ENCODE measurements at regions not wholly inside any gene's neighbourhood (a gene's known extent, or its start where the extent isn't known, plus 50 kb on each side); places are given as distances from the start of the nearest gene placed in this dataset.
"Not testable (repeated sequence)": the region's sequence is repeated elsewhere in the genome, so short reads cannot be mapped to it uniquely, and the experiment has no call there.

- intact Hi-C loops (cut with DNase I), result no loop called here
- 82 to 93% (median 87%) methylated on average over 5 of the region's 5 CpGs for WGBS, 4 donors
- ATAC-seq, result no peak
Measured at GRCh38 chr5:124889850-124890249, 143.4 kb upstream of the ZNF608 start.

GRCh38 chr5:124890442-124890841 lies 144.0 kb upstream of the ZNF608 start:
- H3K27ac ChIP-seq; intact Hi-C loops (cut with DNase I); H3K27me3 ChIP-seq; DNase-seq; H3K9me3 ChIP-seq; H3K36me3 ChIP-seq; ATAC-seq; H3K4me1 ChIP-seq; H3K4me3 ChIP-seq: not testable (repeated sequence)
- 87 to 100% (median 99%) methylated on average over 4 of the region's 4 CpGs for WGBS, 4 donors

More at GRCh38 chr5:124889850-124890249, 143.4 kb upstream of the ZNF608 start:
- Histone ChIP-seq H3K9me3 (peaks cover 0 to 5% (median 0%) of the 10 kb centered on the region in 12 donors), H3K27me3 (no peaks in the 10 kb centered on the region), H3K27ac (no peak overlapping the region), H3K4me3 (no peak overlapping the region), H3K36me3 (no peaks in the 10 kb centered on the region), H3K4me1 (peaks cover 0 to 8% (median 0%) of the 10 kb centered on the region in 12 donors)
- no peak for DNase-seq
- no peak for TF ChIP-seq CTCF (IDR thresholded peaks at IDR 0.05)
- no peak for TF ChIP-seq POLR2A (IDR thresholded peaks at IDR 0.05)

DNA sequence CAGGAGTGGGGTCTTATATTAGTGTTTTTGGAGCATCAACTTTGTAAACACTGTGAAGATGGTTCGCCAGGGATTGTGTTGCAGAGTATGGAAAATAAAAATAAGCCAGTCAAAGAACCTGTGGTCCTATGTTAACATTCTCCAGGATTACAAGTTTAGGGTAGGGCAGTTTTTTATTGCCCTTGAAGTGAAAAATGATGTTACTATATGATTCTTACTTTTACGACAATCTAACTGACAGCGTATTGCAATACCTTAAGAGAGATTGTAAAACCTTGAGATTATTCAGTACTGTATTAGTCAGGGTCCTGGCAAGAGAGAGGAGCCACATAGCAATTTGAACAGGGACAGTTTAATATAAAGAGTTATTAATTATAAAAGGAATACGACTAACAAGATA lies 144.7 kb upstream of the ZNF608 start:
- H3K27me3 ChIP-seq, result no peaks in the 10 kb centered on the region
- H3K4me1 ChIP-seq, result peaks cover 0 to 8% (median 0%) of the 10 kb centered on the region in 12 donors
- WGBS, 4 donors, result 96 to 98% (median 97%) methylated on average over 4 of the region's 4 CpGs
- no peaks in the 10 kb centered on the region for H3K36me3 ChIP-seq
- ATAC-seq, result no peak
- no peak overlapping the region for H3K27ac ChIP-seq
- intact Hi-C loops (cut with DNase I), result no loop called here
- H3K9me3 ChIP-seq, result peaks cover 0 to 2% (median 0%) of the 10 kb centered on the region in 12 donors
- H3K4me3 ChIP-seq, result no peak overlapping the region
- TF ChIP-seq CTCF (IDR thresholded peaks at IDR 0.05), result no peak
- no peak for TF ChIP-seq POLR2A (IDR thresholded peaks at IDR 0.05)
- DNase-seq, result no peak

GRCh38 chr5:124892185-124892848 lies 145.9 kb upstream of the ZNF608 start:
- no peak overlapping the region for H3K27ac ChIP-seq
- DNase-seq, result peak in 1 of 5 donors; percentile 48

More at GRCh38 chr5:124892185-124892848, 145.9 kb upstream of the ZNF608 start:
- H3K36me3 ChIP-seq, result no peaks in the 10 kb centered on the region
- 94 to 99% (median 98%) methylated on average over 26 to 48 of the region's 48 CpGs for WGBS, 4 donors
- peak in 1 of 4 donors; percentile 13 for ATAC-seq
- H3K4me3 ChIP-seq, result no peak overlapping the region
- H3K9me3 ChIP-seq, result peaks cover 0 to 2% (median 0%) of the 10 kb centered on the region in 12 donors
- no peak for TF ChIP-seq CTCF (IDR thresholded peaks at IDR 0.05)
- no peak for TF ChIP-seq POLR2A (IDR thresholded peaks at IDR 0.05)
- H3K4me1 ChIP-seq, result peaks cover 0 to 8% (median 0%) of the 10 kb centered on the region in 12 donors
- intact Hi-C loops (cut with DNase I), result no loop called here
- H3K27me3 ChIP-seq, result no peaks in the 10 kb centered on the region
